SK-N-SH (cell line): ENCODE measurements at regions not wholly inside any gene's neighbourhood (a gene's known extent, or its start where the extent isn't known, plus 50 kb on each side); places are given as distances from the start of the nearest gene placed in this dataset.

Experiments used
- CTCF ChIA-PET: fragments of 300-600, 350-600 bp; formaldehyde crosslinking; extraction: SDS; loops from one replicate; lab custom pipeline; 2021; lab: Yijun Ruan, JAX
- POLR2A ChIA-PET: fragments of 350-600 bp; sonication (Branson Sonifier 250); formaldehyde crosslinking; extraction: SDS; loops from one replicate; lab custom pipeline; 2020; ENCODE audit warnings: antibody characterized with exemption, inconsistent platforms; lab: Yijun Ruan, JAX
- DNase-seq: peaks from one replicate; pipeline ENCODE4 v3.0.0; 2012
- H2AFZ ChIP-seq: fragments of 200-600 bp; sonication (generic); 2 replicates; pipeline ENCODE4 v1.8.1; 2016; ENCODE audit warnings: antibody characterized with exemption, mild to moderate bottlenecking, low read depth
- H3F3A ChIP-seq: fragments of 200-600 bp; sonication (generic); replicated peaks from 2 replicates; pipeline ENCODE3; 2016; ENCODE audit warnings: antibody characterized with exemption, mild to moderate bottlenecking; ENCODE audit not compliant: insufficient read depth
- H3K27ac ChIP-seq, 2 experiments: fragments of 200-500 bp in 1 of 2; fragments of 200-600 bp in 1 of 2; sonication (Bioruptor generic) in 1 of 2; sonication (generic), shearing (Covaris generic) in 1 of 2; 2 replicates each; pipeline versions ENCODE4 v1.5.1 to v1.6.1; 2014 to 2016; ENCODE audit warnings: low read depth in 2 of 2, inconsistent platforms in 1 of 2, low read length in 1 of 2, mild to moderate bottlenecking in 1 of 2, mixed read lengths in 1 of 2
- H3K27me3 ChIP-seq: fragments of 200-600 bp; sonication (generic), shearing (Covaris generic); 2 replicates; pipeline ENCODE4 v1.6.1; 2016; ENCODE audit warnings: mixed run types; ENCODE audit not compliant: insufficient read depth
- H3K36me3 ChIP-seq, 2 experiments: fragments of 200-500 bp in 1 of 2; fragments of 200-600 bp in 1 of 2; sonication (Bioruptor generic) in 1 of 2; sonication (generic) in 1 of 2; replicated peaks in 1 of 2; 2 replicates each; pipeline versions ENCODE3 to v1.5.1; 2014 to 2016; ENCODE audit warnings: low read length in 1 of 2, mild to moderate bottlenecking in 1 of 2; ENCODE audit not compliant: insufficient read depth in 2 of 2, control insufficient read depth in 1 of 2
- H3K4me1 ChIP-seq, 2 experiments: fragments of 200-500 bp in 1 of 2; fragments of 200-600 bp in 1 of 2; sonication (Bioruptor generic) in 1 of 2; sonication (generic), shearing (Covaris generic) in 1 of 2; 2 replicates each; pipeline versions ENCODE4 v1.5.1 to v1.6.1; 2014 to 2016; ENCODE audit warnings: low read depth in 1 of 2, low read length in 1 of 2, mixed run types in 1 of 2; ENCODE audit not compliant: insufficient read depth in 2 of 2, control insufficient read depth in 1 of 2
- H3K4me2 ChIP-seq: fragments of 200-600 bp; sonication (generic), shearing (Covaris generic); 2 replicates; pipeline ENCODE4 v1.6.1; 2017; ENCODE audit warnings: mixed run types
- H3K4me3 ChIP-seq, 2 experiments: fragments of 200-500 bp in 1 of 2; fragments of 200-600 bp in 1 of 2; sonication (Bioruptor generic) in 1 of 2; sonication (generic), shearing (Covaris generic) in 1 of 2; 2 replicates each; pipeline versions ENCODE4 v1.5.1 to v1.8.1; 2014 to 2016; ENCODE audit warnings: low read depth in 2 of 2, inconsistent platforms in 1 of 2, low read length in 1 of 2, mild to moderate bottlenecking in 1 of 2, mixed read lengths in 1 of 2, moderate library complexity in 1 of 2
- H3K79me2 ChIP-seq: fragments of 200-600 bp; sonication (generic); 2 replicates; pipeline ENCODE4 v1.8.1; 2017; ENCODE audit warnings: mild to moderate bottlenecking; ENCODE audit not compliant: insufficient read depth
- H3K9ac ChIP-seq: fragments of 200-600 bp; sonication (generic); 2 replicates; pipeline ENCODE4 v1.6.1; 2017; ENCODE audit warnings: mixed run types
- H3K9me2 ChIP-seq: fragments of 200-600 bp; sonication (generic); 2 replicates; pipeline ENCODE4 v1.6.1; 2017; ENCODE audit warnings: mixed run types
- H3K9me3 ChIP-seq: fragments of 200-600 bp; sonication (generic); 2 replicates; pipeline ENCODE4 v1.6.1; 2017; ENCODE audit warnings: mixed run types, mild to moderate bottlenecking, moderate library complexity
- H4K20me1 ChIP-seq: fragments of 200-600 bp; sonication (generic); 2 replicates; pipeline ENCODE4 v1.6.1; 2017; ENCODE audit warnings: mild to moderate bottlenecking, mixed run types; ENCODE audit not compliant: insufficient read depth
- EP300 ChIP-seq, 2 experiments: IDR thresholded peaks; 2 replicates each; pipeline versions ENCODE4 v1.4.0 to v1.6.1; 2012; ENCODE audit warnings: borderline replicate concordance in 1 of 2, low read depth in 1 of 2, low read length in 1 of 2
- FOXJ3 ChIP-seq: sonication (generic); formaldehyde crosslinking; IDR thresholded peaks from 2 replicates; pipeline ENCODE4 v1.5.1; 2020; ENCODE audit warnings: mild to moderate bottlenecking, missing genetic modification reagents
- JUND ChIP-seq: IDR thresholded peaks from 2 replicates; pipeline ENCODE4 v1.4.0; 2012
- MAX ChIP-seq: IDR thresholded peaks from 2 replicates; pipeline ENCODE4 v1.4.0; 2012; ENCODE audit warnings: low read depth
- PBX3 ChIP-seq: IDR thresholded peaks from 2 replicates; pipeline ENCODE4; 2012
- REST ChIP-seq: IDR thresholded peaks from 2 replicates; pipeline ENCODE4 v1.6.1; 2012; ENCODE audit warnings: mild to moderate bottlenecking, low read depth, low read length, moderate library complexity
- TCF12 ChIP-seq: IDR thresholded peaks from 2 replicates; pipeline ENCODE4 v1.4.0; 2012
- YY1 ChIP-seq: IDR thresholded peaks from 2 replicates; pipeline ENCODE4 v1.4.0; 2012; ENCODE audit warnings: low read depth, mild to moderate bottlenecking
- WGBS: methylation state at CpG from one replicate; pipeline ENCODE4 v1.1.6; 2017; ENCODE audit warnings: low lambda C conversion rate; 5-methylcytosine and 5-hydroxymethylcytosine counted together

- Histone ChIP-seq H3K27ac (no peak overlapping the region), H3K4me1 (no peaks in the 10 kb centered on the region), H3K9me3 (no peaks in the 10 kb centered on the region), H3K36me3 (no peaks in the 10 kb centered on the region), H3K9me2 (no peaks in the 10 kb centered on the region), H3K4me3 (no peak overlapping the region), H2AFZ (no peak overlapping the region), H3K4me2 (no peak overlapping the region), H3K79me2 (no peaks in the 10 kb centered on the region), H4K20me1 (no peaks in the 10 kb centered on the region)
- 0% methylated on average over 1 of the region's 1 CpG for WGBS
- ChIA-PET POLR2A (no interaction called here), CTCF (no interaction called here)
- no peak for DNase-seq
- no peak for TF ChIP-seq MAX
- no peak for TF ChIP-seq TCF12
- TF ChIP-seq REST = no peak
- no peak for TF ChIP-seq EP300 (IDR thresholded peaks at IDR 0.05; ENCODE audit: borderline replicate concordance in 1 of 2, low read depth in 1 of 2, low read length in 1 of 2)
- TF ChIP-seq PBX3 = no peak
- no peak for TF ChIP-seq JUND
- TF ChIP-seq FOXJ3 (CRISPR knock-in tag) = no peak
- TF ChIP-seq, all 33 proteins: peak for 0
- peaks cover 2% of the 10 kb centered on the region for H3F3A ChIP-seq
- H3K27me3 ChIP-seq = no peaks in the 10 kb centered on the region
- H3K9ac ChIP-seq = no peak overlapping the region
Measured at GRCh38 chr4:165678936-165679325, 194.1 kb upstream of the TLL1 start.

GRCh38 chr4:165680821-165681220 is 192.2 kb upstream of the TLL1 start:
- Histone ChIP-seq H3K79me2 (no peaks in the 10 kb centered on the region), H3K9me2 (no peaks in the 10 kb centered on the region)
- TF ChIP-seq YY1 = no peak
- TF ChIP-seq, all 33 proteins: peak for 0
- DNase-seq = no peak
- no peak overlapping the region for H3K4me3 ChIP-seq
- no peaks in the 10 kb centered on the region for H3K27me3 ChIP-seq
- CTCF ChIA-PET = no interaction called here
- H3K4me2 ChIP-seq = no peak overlapping the region
- no peaks in the 10 kb centered on the region for H4K20me1 ChIP-seq
- H2AFZ ChIP-seq = no peak overlapping the region; the same call in 1 of the 2 replicates
- no peak overlapping the region for H3K27ac ChIP-seq
- 0 out of 4 replicates have a peak, but pooled peaks cover 0 to 6% of the 10 kb centered on the region in 2 experiments for H3K4me1 ChIP-seq
- POLR2A ChIA-PET = no interaction called here
- 55% methylated on average over 5 of the region's 5 CpGs for WGBS
- peaks cover 5% of the 10 kb centered on the region for H3F3A ChIP-seq
- no peaks in the 10 kb centered on the region for H3K9me3 ChIP-seq
- H3K36me3 ChIP-seq = no peaks in the 10 kb centered on the region
- no peak overlapping the region for H3K9ac ChIP-seq
